Cardiac fibroblast (primary cell): ENCODE measurements at regions not wholly inside any gene's neighbourhood (a gene's known extent, or its start where the extent isn't known, plus 50 kb on each side); places are given as distances from the start of the nearest gene placed in this dataset.
"Not testable (repeated sequence)": the region's sequence is repeated elsewhere in the genome, so short reads cannot be mapped to it uniquely, and the experiment has no call there.

Experiments used
- DNase-seq, 2 donors: peaks; one replicate each; pipeline versions ENCODE4 v3.0.0 to v3.0.0-alpha.2; 2010; ENCODE audit warnings: low read depth in 2 of 2
- H3K4me3 ChIP-seq, 2 donors: replicated peaks in 1 of 2; 1 replicate in 1 of 2; 2 replicates in 1 of 2; pipeline ENCODE4 v1.5.1; 2011; ENCODE audit warnings: low read depth in 2 of 2, low read length in 2 of 2, mild to moderate bottlenecking in 2 of 2, moderate library complexity in 1 of 2
- CTCF ChIP-seq: IDR thresholded peaks from one replicate; pipeline ENCODE4 v1.5.1; 2011; ENCODE audit warnings: low read depth, mild to moderate bottlenecking, low read length, inconsistent platforms

- no peak for DNase-seq
- H3K4me3 ChIP-seq: no peak overlapping the region
- TF ChIP-seq CTCF: no peak
These were observed 756.5 kb downstream of the C4orf33 start for GRCh38 chr4:129852434-129852833.

- not testable (repeated sequence) for H3K4me3 ChIP-seq, DNase-seq
These were observed 757.9 kb downstream of the C4orf33 start for GRCh38 chr4:129853685-129854467.

DNA sequence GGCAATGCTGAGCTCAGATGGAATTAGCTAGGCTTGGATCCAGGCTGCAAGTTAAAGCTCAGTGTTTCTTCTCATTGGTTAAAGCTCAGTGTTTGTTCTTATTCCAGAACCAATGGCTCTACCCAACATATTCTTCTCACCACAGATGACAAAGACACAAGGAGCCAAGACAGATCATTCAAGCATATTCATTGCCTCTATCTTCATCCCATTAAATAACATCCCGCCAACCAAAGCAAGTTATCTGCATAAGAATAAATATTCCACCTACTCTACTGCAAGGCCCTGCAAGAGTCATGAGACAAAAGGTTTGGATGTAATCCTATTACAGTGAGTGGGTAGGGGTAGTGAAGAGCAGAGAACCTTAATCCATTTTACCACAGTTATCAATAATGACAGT lies 766.5 kb downstream of the C4orf33 start:
- TF ChIP-seq CTCF: no peak
- no peak overlapping the region for H3K4me3 ChIP-seq
- no peak for DNase-seq

DNA sequence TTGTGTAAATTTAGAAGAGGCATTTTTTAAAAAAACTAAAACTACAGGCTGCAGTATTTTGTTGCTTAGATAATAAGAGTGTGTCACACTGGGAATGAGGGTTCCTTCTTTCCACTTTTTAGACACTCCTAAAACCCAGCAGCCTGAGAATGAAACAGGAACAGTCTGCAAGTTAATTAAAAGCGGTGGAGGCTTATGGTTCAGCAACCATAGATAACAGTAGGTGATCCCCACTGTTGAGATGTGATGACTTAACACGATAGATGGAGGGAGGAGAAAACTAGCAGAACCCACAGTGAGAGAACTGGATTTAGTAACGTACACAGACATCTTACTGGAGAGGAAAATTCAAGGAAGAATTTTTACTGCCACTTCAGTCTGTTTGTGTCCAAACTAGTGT lies 767.3 kb downstream of the C4orf33 start:
- H3K4me3 ChIP-seq: no peak overlapping the region
- DNase-seq: no peak
- no peak for TF ChIP-seq CTCF

- no peak overlapping the region for H3K4me3 ChIP-seq
- no peak for TF ChIP-seq CTCF
- DNase-seq: no peak
These were observed 788.0 kb downstream of the C4orf33 start for GRCh38 chr4:129883996-129884395.

DNA sequence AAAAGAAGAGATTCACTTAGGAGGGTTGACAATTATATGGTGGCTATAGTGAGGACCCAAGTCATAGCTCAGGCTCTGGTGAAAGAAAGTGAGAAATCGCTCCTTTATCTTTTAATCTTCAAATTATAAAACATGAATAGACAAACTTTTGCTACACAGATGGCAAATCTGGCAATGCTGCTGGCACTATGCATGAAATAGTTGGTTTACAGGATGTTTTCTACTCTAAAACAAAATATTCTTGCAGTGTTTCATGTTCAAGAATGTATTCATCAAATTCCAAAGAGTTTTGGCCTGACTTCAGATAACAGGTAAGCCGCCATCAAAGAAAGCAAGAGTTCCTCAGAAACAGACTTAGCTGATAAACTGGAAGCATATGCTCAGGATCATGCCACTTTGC lies 801.2 kb downstream of the C4orf33 start:
- no peak for TF ChIP-seq CTCF
- no peak for DNase-seq

DNA sequence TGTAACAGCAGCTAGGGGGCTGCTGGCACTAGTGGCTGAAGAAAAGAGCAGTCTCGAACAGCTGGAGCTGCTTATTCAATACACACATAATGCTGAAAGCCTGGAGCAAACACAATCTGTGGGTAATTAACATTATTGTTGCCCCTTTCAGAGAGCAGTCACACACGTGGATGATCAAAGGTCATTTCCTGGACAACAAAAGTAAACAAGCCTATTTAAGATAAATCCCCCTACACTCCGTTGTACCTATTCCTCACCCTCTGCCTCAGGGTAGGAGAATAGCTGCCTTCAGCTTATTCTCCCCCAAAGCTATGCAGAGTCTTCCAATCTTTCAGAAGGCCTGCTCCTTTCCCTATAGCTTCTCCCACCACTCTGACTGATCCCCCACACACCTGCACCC lies 803.9 kb downstream of the C4orf33 start:
- TF ChIP-seq CTCF: no peak
- H3K4me3 ChIP-seq: no peak overlapping the region
- DNase-seq: no peak

More for the DNA sequence above, 801.2 kb downstream of the C4orf33 start:
- H3K4me3 ChIP-seq: no peak overlapping the region
